GOT3 (cell line): ENCODE measurements at regions not wholly inside any gene's neighbourhood (a gene's known extent, or its start where the extent isn't known, plus 50 kb on each side); places are given as distances from the start of the nearest gene placed in this dataset.
"Not testable (repeated sequence)": the region's sequence is repeated elsewhere in the genome, so short reads cannot be mapped to it uniquely, and the experiment has no call there.

Experiments
- DNase-seq: peaks from one replicate; lab custom pipeline; 2025; ENCODE audit warnings: mixed read lengths; lab: John Stamatoyannopoulos, UW

GRCh38 chr1:149360351-149360750, 114.5 kb upstream of the NBPF19 start:
- DNase-seq: not testable (repeated sequence)

DNA sequence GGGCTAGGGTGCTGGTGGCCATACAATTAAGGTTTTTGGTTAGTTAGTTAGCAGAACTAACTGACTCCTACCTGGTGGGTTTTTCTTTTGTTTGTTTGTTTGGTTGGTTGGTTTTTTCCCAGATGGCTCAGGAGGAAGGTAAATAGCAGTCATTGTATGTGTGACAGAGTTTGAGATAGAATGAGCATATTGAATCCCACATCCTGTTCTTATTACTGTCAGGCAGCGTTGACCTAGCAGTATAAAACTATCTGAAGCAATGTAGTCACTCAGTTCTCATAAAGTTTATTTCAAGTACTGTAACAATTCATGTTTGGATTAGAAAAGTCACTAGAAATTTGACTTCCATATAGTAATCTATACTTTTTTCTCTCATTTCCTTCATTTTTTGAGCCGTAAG, 113.5 kb upstream of the NBPF19 start:
- DNase-seq: not testable (repeated sequence)

- not testable (repeated sequence) for DNase-seq
Measured at GRCh38 chr1:149364188-149364981, 110.5 kb upstream of the NBPF19 start.

GRCh38 chr1:149366402-149366801, 108.4 kb upstream of the NBPF19 start:
- DNase-seq: not testable (repeated sequence)

- DNase-seq: not testable (repeated sequence)
Measured at GRCh38 chr1:149367472-149368044, 107.3 kb upstream of the NBPF19 start.

DNA sequence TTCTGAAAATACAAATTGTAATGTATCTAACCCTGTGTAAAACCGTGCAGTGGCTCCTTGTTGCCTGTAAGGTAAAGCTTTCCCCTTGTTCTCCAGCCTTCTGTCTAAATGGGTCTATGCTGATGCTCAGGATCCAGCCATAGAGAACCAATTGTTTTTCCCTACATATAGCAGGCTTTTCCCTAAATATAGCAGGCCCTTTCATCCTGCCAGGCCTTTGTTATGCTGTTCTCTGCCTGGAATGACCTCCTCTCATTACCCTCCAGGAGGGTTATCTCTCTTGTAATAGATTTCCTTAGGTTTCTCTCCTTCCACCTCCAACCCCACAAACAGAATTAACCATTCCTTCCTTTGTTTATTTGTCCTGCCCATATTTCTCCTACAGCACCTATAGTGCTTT, 106.5 kb upstream of the NBPF19 start:
- not testable (repeated sequence) for DNase-seq

DNA sequence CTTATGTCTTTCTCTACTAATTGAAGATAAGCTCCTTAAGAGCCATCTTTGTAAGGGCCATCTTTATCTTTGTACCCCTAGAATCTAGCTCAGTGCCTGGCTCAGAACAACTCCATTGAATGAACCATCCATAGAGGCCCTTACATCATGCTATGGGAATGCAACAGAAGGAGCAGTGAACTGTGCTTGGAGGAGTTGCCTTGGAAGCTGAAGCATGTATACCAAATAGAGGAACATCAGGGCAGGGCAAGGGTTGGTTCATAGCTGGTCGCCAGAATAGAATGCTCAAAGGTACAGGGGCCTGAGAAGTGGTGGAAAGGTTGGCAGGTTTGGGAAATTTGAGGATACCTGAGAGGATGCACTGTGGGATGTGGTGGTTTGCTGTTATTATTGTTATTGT, 105.8 kb upstream of the NBPF19 start:
- DNase-seq: not testable (repeated sequence)

GRCh38 chr1:149371955-149372354, 102.9 kb upstream of the NBPF19 start:
- DNase-seq: not testable (repeated sequence)

- DNase-seq: not testable (repeated sequence)
Measured at GRCh38 chr1:149378462-149378861, 96.4 kb upstream of the NBPF19 start.

GRCh38 chr1:149390173-149390926, 84.5 kb upstream of the NBPF19 start:
- peak; percentile 32 for DNase-seq

- not testable (repeated sequence) for DNase-seq
Measured at GRCh38 chr1:149390931-149391330, 83.9 kb upstream of the NBPF19 start.

DNA sequence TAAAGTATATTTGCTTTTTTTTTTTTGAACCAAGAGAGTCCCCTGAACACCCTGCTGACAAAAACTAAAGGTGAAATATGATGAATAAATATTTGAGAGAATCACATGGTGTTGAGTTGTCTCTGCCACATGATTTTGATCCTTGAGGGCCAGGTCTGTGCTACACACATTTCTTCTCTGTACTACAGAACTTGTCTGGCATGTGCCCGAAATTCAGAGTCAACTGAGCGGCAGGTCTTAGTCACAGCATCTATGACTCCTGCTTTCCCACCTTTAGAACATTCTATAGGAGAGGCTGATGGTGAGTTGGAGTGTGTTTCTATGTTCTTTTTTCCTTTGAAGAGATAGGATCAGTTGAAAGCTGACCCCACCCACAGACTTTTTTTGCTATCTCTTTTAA, 79.0 kb upstream of the NBPF19 start:
- not testable (repeated sequence) for DNase-seq

GRCh38 chr1:149398527-149398926, 76.3 kb upstream of the NBPF19 start:
- DNase-seq: not testable (repeated sequence)

GRCh38 chr1:149408404-149408803, 66.4 kb upstream of the NBPF19 start:
- DNase-seq: not testable (repeated sequence)

DNA sequence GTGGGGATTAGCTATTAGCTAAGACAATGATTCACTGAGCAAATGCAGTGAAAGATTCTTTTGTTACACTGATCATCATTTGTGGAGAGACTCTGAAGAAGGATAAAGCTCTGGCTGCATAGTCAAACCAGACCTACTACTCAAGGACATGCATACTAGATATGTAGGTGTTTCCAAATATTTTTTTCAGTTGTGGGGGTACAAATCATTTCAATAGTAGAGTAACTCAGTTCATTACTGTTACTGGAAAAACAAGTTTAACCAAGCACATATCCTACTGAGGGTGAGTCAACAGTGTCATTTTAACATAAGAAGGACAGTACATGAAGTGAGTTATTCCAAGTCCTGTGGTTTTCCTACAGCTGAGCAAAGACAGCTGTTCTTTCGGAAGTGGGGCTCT, 59.5 kb upstream of the NBPF19 start:
- DNase-seq: not testable (repeated sequence)

DNA sequence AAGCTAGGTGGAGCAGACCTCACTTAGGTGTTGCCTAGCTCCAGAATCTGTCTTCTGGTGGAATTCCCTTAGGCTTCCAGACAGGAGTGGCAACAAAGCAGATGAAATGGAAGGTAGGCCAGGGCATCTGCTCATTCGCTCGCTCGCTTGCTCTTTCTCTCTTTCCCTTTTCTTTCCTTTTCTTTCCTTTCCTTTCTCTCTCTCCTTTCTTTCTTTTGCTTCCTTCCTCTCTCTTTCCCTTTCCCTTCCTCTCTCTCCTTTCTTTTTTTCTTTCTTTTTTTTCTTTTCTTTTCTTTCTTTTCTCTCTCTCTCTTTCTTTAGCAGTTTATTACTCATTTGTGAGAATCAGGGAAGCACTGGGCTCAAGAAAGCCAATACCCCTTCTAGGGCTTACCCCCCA, 56.1 kb upstream of the NBPF19 start:
- not testable (repeated sequence) for DNase-seq

GRCh38 chr1:149423122-149423521, 51.7 kb upstream of the NBPF19 start:
- not testable (repeated sequence) for DNase-seq
